Ectodermal cell (in vitro differentiated cells): ENCODE measurements at regions not wholly inside any gene's neighbourhood (a gene's known extent, or its start where the extent isn't known, plus 50 kb on each side); places are given as distances from the start of the nearest gene placed in this dataset.
A peak's percentile ranks its signal among the peaks of the same experiment; 100 is the strongest.

Experiments used
- H3K27ac ChIP-seq: 2 replicates; pipeline ENCODE4 v1.7.0; 2013; ENCODE audit warnings: mild to moderate bottlenecking, low read depth, low read length; ENCODE audit not compliant: insufficient read depth, poor library complexity, severe bottlenecking
- H3K27me3 ChIP-seq: 2 replicates; pipeline ENCODE4 v1.7.0; 2013; ENCODE audit warnings: mild to moderate bottlenecking, low read length; ENCODE audit not compliant: insufficient read depth, control insufficient read depth, poor library complexity, severe bottlenecking
- H3K36me3 ChIP-seq: one replicate; pipeline ENCODE4 v1.7.0; 2013; ENCODE audit warnings: low read length; ENCODE audit not compliant: control insufficient read depth, insufficient read depth
- H3K4me1 ChIP-seq: one replicate; pipeline ENCODE4 v1.7.0; 2013; ENCODE audit warnings: low read length; ENCODE audit not compliant: control insufficient read depth, insufficient read depth
- H3K4me3 ChIP-seq: 2 replicates; pipeline ENCODE4 v1.7.0; 2013; ENCODE audit warnings: low read depth, low read length, control low read depth; ENCODE audit not compliant: insufficient read depth
- H3K9me3 ChIP-seq: 2 replicates; pipeline ENCODE4 v1.7.0; 2013; ENCODE audit warnings: mild to moderate bottlenecking, low read length, moderate library complexity; ENCODE audit not compliant: control insufficient read depth
- WGBS, 2 experiments: methylation state at CpG; one replicate each; pipeline ENCODE4 v1.1.7; 2013; ENCODE audit warnings: missing lambda C conversion rate in 2 of 2; 5-methylcytosine and 5-hydroxymethylcytosine counted together

DNA sequence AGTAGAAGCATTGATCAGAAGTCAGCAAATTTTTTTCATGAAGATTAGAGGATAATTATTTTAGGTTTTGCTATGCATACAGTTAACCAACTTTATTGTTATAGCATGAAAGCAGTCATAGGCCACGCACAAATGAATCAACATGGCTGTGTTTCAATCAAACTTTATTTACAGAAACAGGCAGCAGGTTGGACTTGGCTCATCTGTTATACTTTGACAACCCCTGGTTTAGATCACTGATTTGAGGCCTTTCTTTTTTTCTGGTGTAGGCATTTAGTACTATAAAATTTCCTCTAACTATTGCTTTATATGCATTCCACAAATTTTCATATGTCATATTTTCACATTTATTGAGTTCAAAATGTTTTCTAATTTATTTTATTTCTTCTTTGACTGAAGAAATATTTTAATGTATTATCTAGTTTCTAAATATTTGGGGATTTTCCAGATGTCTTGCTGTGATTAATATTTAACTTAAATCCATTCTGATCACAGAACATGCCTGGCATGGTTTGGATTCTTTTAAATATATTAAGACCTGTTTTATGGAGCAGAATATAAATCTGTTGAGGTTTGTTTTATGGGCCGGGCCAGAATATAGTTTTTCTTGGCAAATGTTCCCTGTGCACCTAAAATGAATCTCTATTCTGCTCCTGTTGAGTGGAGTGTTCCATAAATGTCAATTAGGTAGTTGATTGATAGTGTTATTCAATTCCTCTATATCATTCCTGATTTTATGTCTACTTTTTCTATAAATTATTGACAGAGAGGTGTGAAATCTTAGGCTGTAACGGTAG is 116.3 kb upstream of the KLHL29 start:
- H3K4me3 ChIP-seq, result no peak overlapping the region
- no peaks in the 10 kb centered on the region for H3K9me3 ChIP-seq
- 91 to 97% methylated on average over 2 to 3 of the region's 3 CpGs for WGBS, 2 experiments
- H3K36me3 ChIP-seq, result no peaks in the 10 kb centered on the region
- H3K27me3 ChIP-seq, result no peaks in the 10 kb centered on the region
- H3K27ac ChIP-seq, result no peak overlapping the region
- no peaks in the 10 kb centered on the region for H3K4me1 ChIP-seq

DNA sequence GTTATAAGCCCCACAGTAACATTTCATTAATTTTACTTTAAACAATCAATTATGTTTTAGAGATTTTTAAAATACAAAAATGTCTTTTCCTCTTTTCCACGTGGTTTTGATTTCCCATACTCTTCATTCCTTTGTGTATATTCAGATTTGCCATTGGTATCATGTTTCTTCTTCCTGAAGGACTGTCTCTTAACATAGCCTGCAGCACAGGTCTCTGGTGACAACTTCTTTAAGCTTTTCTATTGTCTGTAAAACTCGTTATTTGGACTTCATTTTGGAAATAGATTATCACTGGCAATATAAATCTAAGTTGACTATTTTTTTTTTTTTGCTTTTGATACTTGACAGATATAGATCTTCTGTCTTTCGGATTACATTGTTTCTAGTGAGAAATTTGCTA is 115.2 kb upstream of the KLHL29 start:
- no peaks in the 10 kb centered on the region for H3K27me3 ChIP-seq
- no peaks in the 10 kb centered on the region for H3K36me3 ChIP-seq
- H3K27ac ChIP-seq, result no peak overlapping the region
- H3K9me3 ChIP-seq, result no peaks in the 10 kb centered on the region
- WGBS, 2 experiments, result 0 to 79% methylated on average over 1 to 3 of the region's 3 CpGs
- H3K4me3 ChIP-seq, result no peak overlapping the region
- no peaks in the 10 kb centered on the region for H3K4me1 ChIP-seq

DNA sequence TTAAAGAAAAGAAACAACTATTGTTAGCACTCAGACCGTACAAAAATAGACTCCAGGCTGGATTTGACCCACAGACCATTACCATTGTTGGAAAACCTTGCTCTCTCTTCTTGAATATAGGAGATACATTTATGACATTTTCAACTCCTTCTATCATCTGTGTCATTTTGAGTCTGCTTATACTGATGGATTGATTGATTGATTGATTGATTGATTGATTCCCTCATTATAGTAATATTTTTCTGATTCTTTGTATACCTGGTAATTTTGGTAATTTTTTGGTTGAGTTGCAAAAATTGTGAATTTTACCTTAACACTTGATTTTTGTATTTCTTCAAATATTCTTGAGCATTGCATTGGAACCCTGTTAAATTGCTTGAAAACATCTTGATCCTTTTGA is 114.2 kb upstream of the KLHL29 start:
- Histone ChIP-seq H3K27me3 (no peaks in the 10 kb centered on the region), H3K4me1 (no peaks in the 10 kb centered on the region), H3K9me3 (no peaks in the 10 kb centered on the region), H3K27ac (no peak overlapping the region), H3K4me3 (no peak overlapping the region), H3K36me3 (no peaks in the 10 kb centered on the region)
- 83% methylated on average over 1 of the region's 1 CpG; no CpG with 5 or more reads in 1 of the 2 experiments for WGBS, 2 experiments

DNA sequence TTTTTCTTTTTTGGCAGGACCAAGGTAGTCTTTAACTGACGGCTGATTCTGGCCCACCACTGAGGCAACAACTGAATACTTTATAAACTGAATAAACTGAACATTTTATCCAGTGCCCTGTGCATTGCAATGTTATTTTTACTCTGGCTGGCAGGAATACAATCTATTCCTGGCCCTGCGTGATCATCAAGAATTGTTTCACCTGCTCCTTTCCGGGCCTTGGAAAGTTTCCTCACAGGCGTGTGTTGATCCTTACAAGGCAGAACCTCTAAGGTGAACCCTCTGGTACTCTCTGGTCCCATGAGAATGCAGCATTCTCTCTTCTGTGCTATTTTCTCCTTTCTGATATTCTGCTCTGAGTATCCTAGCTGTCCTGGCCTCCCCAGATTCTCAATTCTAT is 113.7 kb upstream of the KLHL29 start:
- H3K36me3 ChIP-seq, result no peaks in the 10 kb centered on the region
- H3K4me1 ChIP-seq, result no peaks in the 10 kb centered on the region
- no peaks in the 10 kb centered on the region for H3K9me3 ChIP-seq
- WGBS, 2 experiments, result 95 to 98% methylated on average over 4 of the region's 4 CpGs
- H3K27ac ChIP-seq, result no peak overlapping the region
- H3K4me3 ChIP-seq, result no peak overlapping the region
- H3K27me3 ChIP-seq, result no peaks in the 10 kb centered on the region

DNA sequence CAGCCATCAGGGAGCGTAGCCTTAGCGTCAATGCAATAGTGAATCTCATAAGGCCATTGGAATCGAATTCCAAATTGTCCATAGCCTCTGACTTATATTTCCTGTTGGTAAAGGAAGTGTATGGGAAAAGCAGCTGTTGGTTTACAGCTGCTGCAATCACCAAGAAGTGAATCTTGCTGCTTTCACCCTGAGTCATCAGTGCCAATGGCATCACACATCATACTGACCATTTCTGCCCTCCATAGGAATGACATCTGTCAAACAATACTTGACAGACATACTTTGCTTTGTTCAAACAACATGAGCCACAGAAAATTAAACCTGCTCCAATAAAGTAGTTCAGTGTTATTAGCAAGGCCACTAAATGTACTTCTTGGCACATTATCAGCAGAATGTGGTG is 111.2 kb upstream of the KLHL29 start:
- 89 to 95% methylated on average over 3 of the region's 3 CpGs for WGBS, 2 experiments
- no peak overlapping the region for H3K4me3 ChIP-seq
- no peaks in the 10 kb centered on the region for H3K9me3 ChIP-seq
- no peaks in the 10 kb centered on the region for H3K36me3 ChIP-seq
- no peaks in the 10 kb centered on the region for H3K27me3 ChIP-seq
- no peaks in the 10 kb centered on the region for H3K4me1 ChIP-seq
- no peak overlapping the region for H3K27ac ChIP-seq

DNA sequence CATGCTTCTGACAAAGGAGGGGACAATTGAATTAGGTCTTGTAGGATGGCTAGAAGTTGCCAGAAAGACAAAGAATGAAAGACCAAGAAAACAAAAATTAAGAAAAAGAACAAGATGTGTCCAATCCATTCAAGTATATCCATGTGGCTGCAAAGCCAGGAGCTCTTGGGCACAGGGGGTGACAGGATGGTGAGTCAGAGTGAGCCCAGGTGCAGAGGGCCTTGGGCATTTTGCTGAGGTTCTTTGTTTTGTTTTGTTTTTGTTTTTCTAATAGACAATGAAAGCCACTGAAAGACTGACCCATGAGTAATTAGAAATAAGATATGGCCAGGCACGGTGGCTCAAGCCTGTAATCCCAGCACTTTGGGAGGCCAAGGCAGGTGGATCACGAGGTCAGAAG is 104.6 kb upstream of the KLHL29 start:
- H3K36me3 ChIP-seq, result no peaks in the 10 kb centered on the region
- no peaks in the 10 kb centered on the region for H3K9me3 ChIP-seq
- no peak overlapping the region for H3K4me3 ChIP-seq
- H3K27me3 ChIP-seq, result no peaks in the 10 kb centered on the region
- 80 to 86% methylated on average over 2 of the region's 2 CpGs for WGBS, 2 experiments
- H3K4me1 ChIP-seq, result peaks cover 12% of the 10 kb centered on the region
- H3K27ac ChIP-seq, result no peak overlapping the region

DNA sequence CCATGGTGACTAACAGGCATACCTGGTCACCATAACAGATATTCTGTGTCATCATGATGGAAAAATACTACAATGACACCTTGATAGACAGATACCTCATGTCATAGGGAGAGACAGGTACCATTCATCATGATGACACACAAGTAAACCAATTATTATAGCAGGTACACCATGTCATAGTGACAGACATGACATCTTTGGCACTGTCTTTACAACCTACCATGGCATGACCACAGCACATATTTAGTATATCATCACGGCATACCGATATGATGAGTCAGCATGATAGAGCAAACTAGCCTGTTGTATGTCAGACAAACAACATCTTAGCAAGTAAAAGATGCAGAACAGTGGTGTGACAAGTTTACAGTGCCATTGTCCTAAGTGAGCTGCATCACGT is 101.3 kb upstream of the KLHL29 start:
- H3K36me3 ChIP-seq, result no peaks in the 10 kb centered on the region
- WGBS, 2 experiments, result 90 to 93% methylated on average over 3 of the region's 3 CpGs
- H3K9me3 ChIP-seq, result no peaks in the 10 kb centered on the region
- H3K27ac ChIP-seq, result no peak overlapping the region
- no peaks in the 10 kb centered on the region for H3K27me3 ChIP-seq
- H3K4me3 ChIP-seq, result no peak overlapping the region
- H3K4me1 ChIP-seq, result peaks cover 31% of the 10 kb centered on the region

DNA sequence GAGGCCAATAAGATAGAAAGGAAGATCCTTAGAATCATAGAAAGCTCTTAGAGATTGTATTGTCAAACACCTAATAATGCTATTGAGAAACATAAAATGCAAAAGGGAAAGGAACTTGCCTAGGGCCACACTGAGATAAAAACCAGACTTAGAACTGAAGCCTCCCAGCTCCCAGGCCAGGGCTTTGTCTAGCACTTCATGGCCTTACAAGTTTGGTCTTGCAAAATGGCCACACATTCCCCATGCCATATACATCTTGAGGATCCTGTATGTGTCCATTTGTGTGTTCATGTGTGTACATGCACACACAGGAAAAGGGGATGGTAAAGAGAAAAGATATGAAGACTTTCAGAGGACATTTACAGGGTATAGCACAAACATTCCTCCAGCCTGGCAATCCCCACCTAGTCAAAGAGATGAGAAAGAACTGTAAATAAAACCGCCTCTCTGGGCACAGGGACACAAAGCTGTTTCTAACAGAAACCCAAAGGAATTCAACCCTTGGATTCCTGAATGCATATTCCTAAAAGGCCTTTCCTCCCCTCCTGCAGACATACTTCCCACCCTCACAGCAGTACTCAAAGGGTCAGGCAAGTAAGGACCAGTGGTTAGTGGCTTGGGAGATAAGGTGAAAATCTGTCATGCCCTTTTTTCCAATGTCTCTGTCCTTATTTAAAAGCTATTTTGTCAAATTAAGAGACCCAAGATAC is 99.7 kb upstream of the KLHL29 start:
- Histone ChIP-seq H3K4me3 (no peak overlapping the region), H3K4me1 (peaks cover 31% of the 10 kb centered on the region), H3K27me3 (no peaks in the 10 kb centered on the region), H3K27ac (peak overlapping the region; percentile 78), H3K9me3 (no peaks in the 10 kb centered on the region), H3K36me3 (no peaks in the 10 kb centered on the region)
- WGBS, 2 experiments, result 15 to 35% methylated on average over 1 of the region's 1 CpG

DNA sequence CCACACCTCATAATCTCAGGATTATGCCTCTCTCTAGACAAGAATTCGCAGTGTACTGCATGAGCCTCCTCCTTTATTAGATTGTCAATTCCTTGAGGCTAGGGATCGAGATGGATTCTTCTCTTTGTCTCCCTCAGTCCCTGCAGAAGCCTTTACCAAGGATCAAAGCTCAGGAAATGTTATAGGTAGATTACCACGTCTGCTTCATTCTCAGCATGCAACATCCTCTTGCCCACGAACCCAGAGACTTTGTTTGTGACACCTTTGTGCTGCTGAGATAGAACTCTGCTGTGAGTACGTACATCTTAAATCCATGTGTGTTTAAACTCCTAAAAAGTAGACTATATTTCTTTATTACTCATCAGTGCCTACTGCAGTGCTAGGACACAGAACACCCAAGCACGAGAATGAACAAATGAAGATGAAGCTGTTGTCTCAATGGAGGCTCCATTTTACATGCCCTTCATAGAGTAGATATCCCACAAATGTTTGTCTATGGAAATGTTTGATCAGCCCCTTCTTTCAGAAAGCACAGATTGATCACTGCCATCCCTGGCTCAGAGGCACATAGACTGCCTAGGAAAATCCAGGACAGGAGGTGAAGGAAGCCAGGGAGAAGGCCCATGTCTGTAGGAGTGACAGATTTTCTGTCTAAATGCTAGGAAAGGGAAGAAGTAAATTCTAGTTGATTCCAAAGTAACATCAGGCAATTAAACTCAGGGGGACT is 98.8 kb upstream of the KLHL29 start:
- H3K4me1 ChIP-seq, result peaks cover 31% of the 10 kb centered on the region
- H3K4me3 ChIP-seq, result no peak overlapping the region
- 73 to 75% methylated on average over 5 to 6 of the region's 6 CpGs for WGBS, 2 experiments
- H3K27ac ChIP-seq, result no peak overlapping the region
- H3K36me3 ChIP-seq, result no peaks in the 10 kb centered on the region
- no peaks in the 10 kb centered on the region for H3K27me3 ChIP-seq
- no peaks in the 10 kb centered on the region for H3K9me3 ChIP-seq
